Upper lobe of left lung (tissue), 6 donors: ENCODE measurements at regions not wholly inside any gene's neighbourhood (a gene's known extent, or its start where the extent isn't known, plus 50 kb on each side); places are given as distances from the start of the nearest gene placed in this dataset.

Experiments
- ATAC-seq, 2 donors: fragments of 200-7000 bp; cut with Tn5 transposase; one replicate each; pipeline ENCODE4 v1.9.1; 2022; ENCODE audit warnings: mild to moderate bottlenecking in 2 of 2, moderate library complexity in 2 of 2; ENCODE audit not compliant: low FRiP score in 2 of 2
- DNase-seq, 2 donors: peaks; one replicate each; pipeline ENCODE4 v3.0.0-alpha.2; 2019 to 2020
- H3K27ac ChIP-seq, 4 donors: fragments of 200-600 bp; sonication (generic); one replicate each; pipeline ENCODE4 v1.5.1; 2016 to 2019
- H3K27me3 ChIP-seq, 4 donors: fragments of 200-600 bp; sonication (generic); one replicate each; pipeline ENCODE4 v1.5.1; 2017 to 2019
- H3K36me3 ChIP-seq, 4 donors: fragments of 200-600 bp; sonication (generic); one replicate each; pipeline ENCODE4 v1.5.1; 2016 to 2019
- H3K4me1 ChIP-seq, 4 donors: fragments of 200-600 bp; sonication (generic); one replicate each; pipeline ENCODE4 v1.5.1; 2018 to 2019
- H3K4me3 ChIP-seq, 4 donors: fragments of 200-600 bp; sonication (generic); one replicate each; pipeline ENCODE4 v1.5.1; 2017 to 2019; ENCODE audit warnings: mild to moderate bottlenecking in 2 of 4, moderate library complexity in 1 of 4
- H3K9me3 ChIP-seq, 4 donors: fragments of 200-600 bp; sonication (generic); one replicate each; pipeline ENCODE4 v1.5.1; 2018 to 2019
- EP300 ChIP-seq, 4 donors: sonication (generic); formaldehyde crosslinking; IDR thresholded peaks; one replicate each; pipeline ENCODE4 v1.5.1; 2017; ENCODE audit warnings: antibody characterized with exemption in 4 of 4, control low read depth in 2 of 4
- POLR2A ChIP-seq, 4 donors: fragments of 450-650 bp; IDR thresholded peaks; one replicate each; pipeline ENCODE4 v1.5.1; 2016 to 2017; ENCODE audit warnings: antibody characterized with exemption in 4 of 4, mild to moderate bottlenecking in 2 of 4
- POLR2AphosphoS5 ChIP-seq, 2 donors: sonication (generic); formaldehyde crosslinking; IDR thresholded peaks; one replicate each; pipeline ENCODE4 v1.5.1; 2017; ENCODE audit warnings: antibody characterized with exemption in 2 of 2
- WGBS, 2 donors: methylation state at CpG; one replicate each; pipeline ENCODE4 v1.1.5; 2017 to 2018; 5-methylcytosine and 5-hydroxymethylcytosine counted together
- TF ChIP-seq, protein P1 (sequence below), 6 experiments: fragments of 450-650 bp in 4 of 6; fragments of 200-600 bp in 2 of 6; sonication (generic) in 2 of 6; IDR thresholded peaks; one replicate each; pipeline ENCODE4 v1.5.1; 2016 to 2019; ENCODE audit warnings: antibody characterized with exemption in 6 of 6
- donor health status: DM: no; HTN: no; CAD: no; lungs with moderate emphysema.
- donor health status: DM: no; HTN: yes; CAD: no; lungs with severe emphysema.

DNA sequence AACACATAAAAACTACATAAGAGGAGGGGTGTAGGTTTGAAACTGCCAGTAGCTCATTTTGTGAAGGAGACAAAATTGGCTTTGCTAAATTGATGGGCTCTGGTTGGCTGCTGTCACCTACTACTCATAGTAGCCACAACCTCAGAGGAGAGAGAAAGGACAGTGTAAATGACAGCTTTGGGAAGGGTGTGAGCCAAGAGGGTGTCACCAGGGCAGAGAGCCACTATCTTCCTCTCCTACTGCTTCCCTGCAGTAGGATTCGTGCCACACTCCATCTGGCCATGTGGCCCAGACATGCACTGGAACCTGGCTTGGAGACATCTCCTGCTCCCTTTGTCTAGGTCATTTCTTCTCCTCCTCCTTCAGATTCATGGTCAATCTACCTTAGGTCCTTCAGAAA lies 455.9 kb downstream of the ENC1 start:
- DNase-seq (no peak), ATAC-seq (no peak)
- no peaks in the 10 kb centered on the region for H3K4me1 ChIP-seq
- TF ChIP-seq, protein P1, sequence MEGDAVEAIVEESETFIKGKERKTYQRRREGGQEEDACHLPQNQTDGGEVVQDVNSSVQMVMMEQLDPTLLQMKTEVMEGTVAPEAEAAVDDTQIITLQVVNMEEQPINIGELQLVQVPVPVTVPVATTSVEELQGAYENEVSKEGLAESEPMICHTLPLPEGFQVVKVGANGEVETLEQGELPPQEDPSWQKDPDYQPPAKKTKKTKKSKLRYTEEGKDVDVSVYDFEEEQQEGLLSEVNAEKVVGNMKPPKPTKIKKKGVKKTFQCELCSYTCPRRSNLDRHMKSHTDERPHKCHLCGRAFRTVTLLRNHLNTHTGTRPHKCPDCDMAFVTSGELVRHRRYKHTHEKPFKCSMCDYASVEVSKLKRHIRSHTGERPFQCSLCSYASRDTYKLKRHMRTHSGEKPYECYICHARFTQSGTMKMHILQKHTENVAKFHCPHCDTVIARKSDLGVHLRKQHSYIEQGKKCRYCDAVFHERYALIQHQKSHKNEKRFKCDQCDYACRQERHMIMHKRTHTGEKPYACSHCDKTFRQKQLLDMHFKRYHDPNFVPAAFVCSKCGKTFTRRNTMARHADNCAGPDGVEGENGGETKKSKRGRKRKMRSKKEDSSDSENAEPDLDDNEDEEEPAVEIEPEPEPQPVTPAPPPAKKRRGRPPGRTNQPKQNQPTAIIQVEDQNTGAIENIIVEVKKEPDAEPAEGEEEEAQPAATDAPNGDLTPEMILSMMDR (IDR thresholded peaks at IDR 0.05): no peak
- no peak for TF ChIP-seq POLR2AphosphoS5 (IDR thresholded peaks at IDR 0.05)
- H3K36me3 ChIP-seq: no peaks in the 10 kb centered on the region
- H3K27ac ChIP-seq: no peak overlapping the region
- H3K27me3 ChIP-seq: no peaks in the 10 kb centered on the region
- no peak overlapping the region for H3K4me3 ChIP-seq
- WGBS, 2 donors: 75 to 78% methylated on average over 1 of the region's 1 CpG
- H3K9me3 ChIP-seq: no peaks in the 10 kb centered on the region

DNA sequence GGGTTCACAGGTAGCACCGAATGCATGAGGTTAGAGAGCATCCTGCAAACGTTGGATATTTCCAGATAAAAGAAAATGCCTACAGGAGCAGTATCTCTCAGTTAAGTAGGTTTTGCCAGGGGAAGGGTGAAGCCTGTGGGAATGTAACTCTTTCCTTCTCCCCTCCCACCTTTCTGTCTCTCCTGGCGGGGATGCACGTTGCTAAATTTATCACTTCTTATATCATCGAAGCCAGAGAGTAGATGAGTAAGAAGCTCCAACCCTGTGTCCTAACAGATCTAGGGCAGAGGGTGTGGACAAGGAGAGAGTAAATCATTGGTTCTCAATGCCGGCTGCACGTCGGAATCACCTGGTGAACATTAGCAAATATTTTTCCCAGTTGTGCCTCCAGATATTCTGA lies 457.5 kb downstream of the ENC1 start:
- WGBS, 2 donors: 81 to 91% methylated on average over 8 of the region's 8 CpGs
- H3K4me1 ChIP-seq: no peaks in the 10 kb centered on the region
- TF ChIP-seq POLR2A (IDR thresholded peaks at IDR 0.05) (no peak), POLR2AphosphoS5 (IDR thresholded peaks at IDR 0.05) (no peak), EP300 (IDR thresholded peaks at IDR 0.05) (no peak)
- TF ChIP-seq, protein P1 (IDR thresholded peaks at IDR 0.05): no peak
- no peaks in the 10 kb centered on the region for H3K9me3 ChIP-seq
- H3K36me3 ChIP-seq: no peaks in the 10 kb centered on the region
- DNase-seq (no peak), ATAC-seq (no peak)
- H3K27ac ChIP-seq: no peak overlapping the region
- H3K4me3 ChIP-seq: no peak overlapping the region
- no peaks in the 10 kb centered on the region for H3K27me3 ChIP-seq

DNA sequence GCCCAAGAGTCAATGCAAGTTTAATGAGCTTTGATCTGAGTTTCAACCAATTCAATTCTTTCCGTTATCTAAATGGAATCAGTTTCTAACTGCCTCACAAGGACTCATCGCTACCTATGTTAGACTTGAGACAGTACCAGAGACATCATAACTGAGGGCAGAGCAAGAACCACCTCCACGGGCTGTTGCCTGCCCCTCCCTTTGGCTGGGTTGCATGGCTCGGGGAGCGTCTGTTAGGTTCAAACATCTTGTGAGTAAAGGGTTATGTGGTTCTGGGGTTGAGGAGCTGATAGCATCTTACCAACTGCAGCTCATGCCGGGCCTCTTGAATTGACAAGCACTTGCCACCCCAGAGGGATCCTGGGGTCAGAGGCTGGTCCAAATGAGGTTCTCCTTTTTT lies 457.9 kb downstream of the ENC1 start:
- WGBS, 2 donors: 76 to 83% methylated on average over 6 of the region's 6 CpGs
- Histone ChIP-seq H3K4me1 (no peaks in the 10 kb centered on the region), H3K27me3 (no peaks in the 10 kb centered on the region), H3K36me3 (no peaks in the 10 kb centered on the region), H3K27ac (no peak overlapping the region), H3K4me3 (no peak overlapping the region), H3K9me3 (no peaks in the 10 kb centered on the region)
- TF ChIP-seq, protein P1 (IDR thresholded peaks at IDR 0.05): no peak
- TF ChIP-seq POLR2AphosphoS5 (IDR thresholded peaks at IDR 0.05) (no peak), POLR2A (IDR thresholded peaks at IDR 0.05) (no peak), EP300 (IDR thresholded peaks at IDR 0.05) (no peak)
- no peak for ATAC-seq
- DNase-seq: no peak

DNA sequence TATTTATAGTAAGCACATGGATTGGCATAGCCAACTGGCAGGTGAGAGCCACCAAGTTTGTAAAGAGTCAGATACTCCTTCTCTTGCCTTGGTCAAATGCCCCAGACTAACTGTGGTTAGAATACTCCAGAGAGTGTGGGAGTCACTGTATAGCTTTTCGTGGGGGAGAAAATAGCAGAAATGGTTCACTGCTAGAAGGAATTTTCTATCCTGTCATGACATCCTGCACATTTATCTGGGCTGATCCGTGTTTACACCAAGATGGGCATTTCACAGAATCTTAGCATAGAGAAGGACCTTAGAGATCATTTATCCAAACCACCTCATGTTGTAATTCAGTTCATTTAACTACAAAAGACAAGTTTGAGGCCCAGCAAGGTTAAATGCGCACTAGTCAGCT lies 460.8 kb downstream of the ENC1 start:
- WGBS, 2 donors: 91 to 93% methylated on average over 3 of the region's 3 CpGs
- Histone ChIP-seq H3K4me1 (no peaks in the 10 kb centered on the region), H3K4me3 (no peak overlapping the region), H3K27me3 (no peaks in the 10 kb centered on the region), H3K9me3 (no peaks in the 10 kb centered on the region), H3K27ac (no peak overlapping the region), H3K36me3 (no peaks in the 10 kb centered on the region)
- ATAC-seq (no peak), DNase-seq (no peak)
- TF ChIP-seq, protein P1 (IDR thresholded peaks at IDR 0.05): no peak
- no peak for TF ChIP-seq POLR2AphosphoS5 (IDR thresholded peaks at IDR 0.05)

DNA sequence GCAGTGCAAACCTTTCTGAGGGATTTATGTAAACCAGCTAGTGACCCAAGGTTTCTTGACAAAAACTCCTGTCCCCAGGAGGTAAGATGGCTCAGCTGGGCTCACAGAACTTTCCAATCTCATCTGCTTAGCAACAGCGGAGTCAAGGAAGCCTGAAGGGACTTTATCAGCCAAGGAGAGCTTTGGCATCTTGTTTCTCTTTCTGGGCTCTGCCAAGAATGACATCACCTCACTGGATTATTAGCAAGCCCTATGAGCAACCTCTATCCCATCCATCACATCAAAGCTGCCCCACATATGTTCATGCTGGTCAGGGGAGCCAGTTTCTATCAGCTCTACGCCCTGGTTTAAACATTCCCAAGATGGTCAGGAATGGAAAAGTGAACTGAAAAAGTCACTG lies 461.3 kb downstream of the ENC1 start:
- DNase-seq: no peak
- no peaks in the 10 kb centered on the region for H3K4me1 ChIP-seq
- no peaks in the 10 kb centered on the region for H3K9me3 ChIP-seq
- no peak overlapping the region for H3K4me3 ChIP-seq
- no peaks in the 10 kb centered on the region for H3K36me3 ChIP-seq
- no peaks in the 10 kb centered on the region for H3K27me3 ChIP-seq
- no peak for TF ChIP-seq EP300 (IDR thresholded peaks at IDR 0.05)
- TF ChIP-seq, protein P1 (IDR thresholded peaks at IDR 0.05): no peak
- TF ChIP-seq POLR2AphosphoS5 (IDR thresholded peaks at IDR 0.05): no peak
- TF ChIP-seq POLR2A (IDR thresholded peaks at IDR 0.05): no peak
- peak in 1 of 2 donors; percentile 87 for ATAC-seq
- 59 to 78% methylated on average over 2 of the region's 2 CpGs for WGBS, 2 donors
- H3K27ac ChIP-seq: no peak overlapping the region
